Colonic mucosa (tissue), 4 donors: ENCODE measurements at regions not wholly inside any gene's neighbourhood (a gene's known extent, or its start where the extent isn't known, plus 50 kb on each side); places are given as distances from the start of the nearest gene placed in this dataset.
"Not testable (repeated sequence)": the region's sequence is repeated elsewhere in the genome, so short reads cannot be mapped to it uniquely, and the experiment has no call there.

Experiments used
- DNase-seq: peaks from one replicate; pipeline ENCODE4 v3.0.0-alpha.2; 2020
- H3K27ac ChIP-seq: fragments of 200-600 bp; one replicate; pipeline ENCODE4 v1.8.0; 2021
- H3K27me3 ChIP-seq: fragments of 200-600 bp; one replicate; pipeline ENCODE4 v1.8.0; 2021
- H3K36me3 ChIP-seq: fragments of 200-600 bp; one replicate; pipeline ENCODE4 v1.8.0; 2021
- H3K4me1 ChIP-seq: fragments of 200-600 bp; one replicate; pipeline ENCODE4 v1.8.0; 2021; ENCODE audit warnings: mild to moderate bottlenecking
- H3K4me3 ChIP-seq: fragments of 200-600 bp; one replicate; pipeline ENCODE4 v1.8.0; 2021
- H3K9ac ChIP-seq, 2 donors: one replicate each; pipeline ENCODE4 v1.7.0; 2013; ENCODE audit warnings: control low read depth in 2 of 2, low read depth in 2 of 2, low read length in 2 of 2
- H3K9me3 ChIP-seq: fragments of 200-600 bp; one replicate; pipeline ENCODE4 v1.8.0; 2021
- intact Hi-C: fragments of 100-400 bp; cut with DNase I; formaldehyde crosslinking; loops from one replicate; pipeline ENCODE4 v1.14.1; 2022
- TF ChIP-seq, protein P1 (sequence below): fragments of 200-600 bp; IDR thresholded peaks from one replicate; pipeline ENCODE4 v1.8.0; 2022; ENCODE audit warnings: antibody characterized with exemption, mild to moderate bottlenecking
- donor health status: healthy.
- donor health status: DM: no; HTN: no; CAD: no.
- donor health status: DM: no; HTN: no; CAD: no.

DNA sequence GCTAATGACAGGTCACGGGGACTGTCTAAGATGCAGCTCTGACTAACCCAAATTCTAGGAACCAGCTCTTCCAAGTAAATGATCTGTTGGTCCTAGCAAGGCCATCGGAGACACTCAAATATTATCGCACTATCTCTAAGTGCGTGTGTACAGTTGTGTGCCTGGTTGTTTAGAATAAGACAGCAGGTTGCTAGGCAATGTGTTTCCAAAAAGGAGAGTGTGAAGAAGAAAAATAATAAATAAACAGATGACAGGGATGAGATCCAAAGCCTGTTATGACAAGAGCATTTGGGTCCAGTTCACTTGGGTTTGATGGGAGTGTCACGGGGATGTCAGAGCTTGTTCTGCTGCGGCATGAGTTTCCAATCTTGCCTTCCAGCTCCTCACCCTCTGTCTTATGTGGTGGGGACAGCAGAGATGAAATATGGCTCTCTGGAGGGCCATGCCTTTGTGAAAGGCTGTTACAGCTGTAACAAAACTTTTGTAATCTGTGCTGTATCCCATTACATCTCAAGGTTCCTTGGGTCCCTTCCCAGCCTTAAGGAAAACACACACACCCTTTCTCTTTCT lies 127.5 kb upstream of the TNP1 start:
- Histone ChIP-seq H3K9ac (no peak overlapping the region), H3K4me1 (no peaks in the 10 kb centered on the region), H3K27me3 (no peaks in the 10 kb centered on the region), H3K27ac (no peak overlapping the region), H3K9me3 (no peaks in the 10 kb centered on the region), H3K36me3 (no peaks in the 10 kb centered on the region), H3K4me3 (no peak overlapping the region)
- intact Hi-C loops, result no loop called here
- TF ChIP-seq, protein P1, sequence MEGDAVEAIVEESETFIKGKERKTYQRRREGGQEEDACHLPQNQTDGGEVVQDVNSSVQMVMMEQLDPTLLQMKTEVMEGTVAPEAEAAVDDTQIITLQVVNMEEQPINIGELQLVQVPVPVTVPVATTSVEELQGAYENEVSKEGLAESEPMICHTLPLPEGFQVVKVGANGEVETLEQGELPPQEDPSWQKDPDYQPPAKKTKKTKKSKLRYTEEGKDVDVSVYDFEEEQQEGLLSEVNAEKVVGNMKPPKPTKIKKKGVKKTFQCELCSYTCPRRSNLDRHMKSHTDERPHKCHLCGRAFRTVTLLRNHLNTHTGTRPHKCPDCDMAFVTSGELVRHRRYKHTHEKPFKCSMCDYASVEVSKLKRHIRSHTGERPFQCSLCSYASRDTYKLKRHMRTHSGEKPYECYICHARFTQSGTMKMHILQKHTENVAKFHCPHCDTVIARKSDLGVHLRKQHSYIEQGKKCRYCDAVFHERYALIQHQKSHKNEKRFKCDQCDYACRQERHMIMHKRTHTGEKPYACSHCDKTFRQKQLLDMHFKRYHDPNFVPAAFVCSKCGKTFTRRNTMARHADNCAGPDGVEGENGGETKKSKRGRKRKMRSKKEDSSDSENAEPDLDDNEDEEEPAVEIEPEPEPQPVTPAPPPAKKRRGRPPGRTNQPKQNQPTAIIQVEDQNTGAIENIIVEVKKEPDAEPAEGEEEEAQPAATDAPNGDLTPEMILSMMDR, result no peak
- DNase-seq, result no peak

DNA sequence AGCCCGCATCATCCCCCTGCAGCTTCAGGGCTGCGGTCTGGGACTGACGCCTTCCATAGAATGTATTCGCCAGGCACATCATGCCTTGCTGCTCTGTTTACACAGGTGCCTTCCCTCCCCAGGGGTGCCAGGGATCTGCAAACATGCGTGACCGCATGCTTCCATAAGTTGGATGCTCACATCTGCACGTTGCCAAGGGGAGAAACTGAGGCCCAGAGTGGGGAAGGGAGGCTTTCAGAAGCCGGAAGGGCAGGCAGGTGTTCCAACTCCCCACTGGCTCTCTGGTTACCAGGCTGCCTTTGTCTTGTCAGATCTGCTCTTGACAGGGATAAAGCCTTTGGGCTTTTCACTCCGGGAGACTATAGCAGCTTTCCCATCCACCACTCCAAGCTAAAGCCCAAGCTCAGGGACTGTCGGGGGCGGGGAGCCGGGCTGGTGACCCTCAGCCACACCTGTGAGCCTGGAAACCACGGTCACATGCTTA lies 125.8 kb upstream of the TNP1 start:
- DNase-seq, result no peak
- H3K27ac ChIP-seq, result no peak overlapping the region

DNA sequence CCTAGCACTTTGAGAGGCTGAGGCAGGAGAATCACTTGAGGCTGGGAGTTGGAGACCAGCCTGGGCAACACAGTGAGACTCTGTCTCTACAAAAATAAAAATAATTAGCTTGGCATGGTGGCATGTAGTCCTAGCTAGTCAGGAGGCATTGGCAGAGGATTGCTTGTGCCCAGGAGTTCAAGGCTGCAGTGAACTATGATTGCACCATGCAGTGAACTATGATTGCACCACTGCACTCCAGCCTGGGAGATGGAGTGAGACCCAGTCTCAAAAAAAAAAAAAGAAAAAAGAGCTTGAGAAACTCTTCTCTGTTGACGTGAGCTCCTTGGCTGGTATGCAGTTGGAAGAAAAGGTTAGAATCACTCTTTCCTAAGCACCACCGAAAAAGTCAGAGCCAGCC lies 125.1 kb upstream of the TNP1 start:
- Histone ChIP-seq H3K4me1 (no peaks in the 10 kb centered on the region), H3K27me3 (no peaks in the 10 kb centered on the region), H3K36me3 (no peaks in the 10 kb centered on the region), H3K9ac (no peak overlapping the region), H3K9me3 (no peaks in the 10 kb centered on the region), H3K4me3 (no peak overlapping the region), H3K27ac (no peak overlapping the region)
- no peak for DNase-seq
- intact Hi-C loops, result no loop called here
- TF ChIP-seq, protein P1, result no peak

More for the DNA sequence above, 125.8 kb upstream of the TNP1 start:
- Histone ChIP-seq H3K36me3 (no peaks in the 10 kb centered on the region), H3K27me3 (no peaks in the 10 kb centered on the region), H3K4me1 (no peaks in the 10 kb centered on the region), H3K9me3 (no peaks in the 10 kb centered on the region), H3K9ac (no peak overlapping the region), H3K4me3 (no peak overlapping the region)
- TF ChIP-seq, protein P1, result no peak
- intact Hi-C loops, result no loop called here

DNA sequence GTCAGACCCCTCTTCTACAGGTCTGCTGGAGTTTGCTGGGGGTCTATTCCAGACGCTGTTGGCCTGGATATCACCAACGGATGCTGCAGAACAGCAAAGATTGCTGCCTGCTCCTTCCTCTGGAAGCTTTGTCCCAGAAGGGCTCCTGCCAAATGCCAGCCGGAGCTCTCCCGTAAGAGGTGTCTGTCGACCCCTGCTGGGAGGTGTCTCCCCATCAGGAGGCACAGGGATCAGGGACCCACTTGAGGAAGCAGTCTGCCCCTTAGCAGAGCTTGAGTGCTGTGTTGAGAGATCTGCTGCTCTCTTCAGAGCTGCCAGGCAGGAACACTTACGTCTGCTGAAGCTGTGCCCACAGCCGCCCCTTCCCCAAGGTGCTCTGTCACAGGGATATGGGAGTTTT lies 122.1 kb upstream of the TNP1 start:
- H3K27ac ChIP-seq, H3K9me3 ChIP-seq, H3K4me1 ChIP-seq, intact Hi-C loops, H3K4me3 ChIP-seq, DNase-seq, H3K27me3 ChIP-seq, H3K36me3 ChIP-seq, H3K9ac ChIP-seq: not testable (repeated sequence)

DNA sequence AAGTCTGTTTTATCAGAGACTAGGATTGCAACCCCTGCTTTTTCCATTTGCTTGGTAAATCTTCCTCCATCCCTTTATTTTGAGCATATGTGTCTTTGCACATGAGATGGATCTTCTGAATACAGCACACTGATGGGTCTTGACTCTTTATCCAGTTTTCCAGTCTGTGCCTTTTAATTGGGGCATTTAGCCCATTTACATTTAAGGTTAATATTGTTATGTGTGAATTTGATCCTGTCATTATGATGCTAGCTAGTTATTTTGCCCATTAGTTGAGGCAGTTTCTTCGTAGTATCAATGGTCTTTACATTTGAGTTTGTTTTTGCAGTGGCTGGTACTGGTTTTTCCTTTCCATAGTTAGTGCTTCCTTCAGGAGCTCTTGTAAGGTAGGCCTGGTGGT lies 120.6 kb upstream of the TNP1 start:
- H3K36me3 ChIP-seq, H3K9ac ChIP-seq, H3K4me3 ChIP-seq, H3K9me3 ChIP-seq, DNase-seq, H3K4me1 ChIP-seq, H3K27ac ChIP-seq, H3K27me3 ChIP-seq, intact Hi-C loops: not testable (repeated sequence)

DNA sequence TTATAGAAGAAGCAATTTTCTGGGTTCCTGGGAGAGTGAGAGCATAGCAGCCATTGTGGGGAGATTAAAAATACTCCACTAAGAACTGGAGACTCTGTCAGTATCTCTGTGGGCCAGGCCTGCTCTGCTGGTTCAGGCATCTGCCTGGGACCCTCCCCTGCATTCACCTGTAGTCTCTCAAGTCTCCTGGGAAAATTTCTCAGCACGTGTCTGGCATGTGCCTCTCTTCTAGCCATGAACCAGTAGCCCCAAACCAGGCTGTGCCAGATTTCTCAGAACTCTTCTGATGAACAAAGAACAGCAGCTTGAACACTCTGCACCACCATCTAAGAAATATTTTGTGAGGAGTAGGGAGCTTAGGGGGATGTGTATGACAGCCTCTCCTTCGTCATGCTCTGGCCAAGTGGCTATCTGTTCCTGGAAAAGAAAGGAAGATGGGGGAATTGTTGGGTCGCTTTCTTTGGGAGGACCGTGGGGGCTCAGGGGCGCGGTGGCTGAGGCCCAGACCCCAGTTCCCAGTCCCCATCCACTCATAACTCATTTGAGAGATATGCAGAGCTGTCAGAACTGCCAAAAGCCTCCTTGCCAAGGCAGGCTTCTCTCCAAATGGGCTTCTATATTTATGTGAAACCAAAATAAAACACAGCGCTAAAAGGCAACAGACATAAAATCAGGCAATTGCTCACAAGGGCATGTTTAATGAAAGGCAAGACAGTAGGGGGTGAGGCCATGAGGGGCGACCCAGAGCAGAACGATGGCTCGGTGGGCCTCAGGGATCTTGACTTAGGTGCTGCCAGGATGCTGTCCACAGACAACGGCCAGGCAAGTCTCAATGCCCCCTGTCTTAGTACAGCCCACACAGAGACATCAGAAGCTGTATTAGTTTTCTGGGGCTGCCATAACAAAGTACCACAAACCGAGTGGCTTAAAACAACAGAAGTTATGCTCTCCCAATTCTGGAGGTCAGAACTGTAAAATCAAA lies 114.7 kb upstream of the TNP1 start:
- no peaks in the 10 kb centered on the region for H3K36me3 ChIP-seq
- peak; percentile 29 for DNase-seq
- peak overlapping the region in 1 of 2 donors; percentile 12 for H3K9ac ChIP-seq
- H3K4me3 ChIP-seq, result no peak overlapping the region
- TF ChIP-seq, protein P1, result no peak
- peak overlapping the region; percentile 9 for H3K27ac ChIP-seq
- intact Hi-C loops, result no loop called here
- H3K27me3 ChIP-seq, result no peaks in the 10 kb centered on the region
- no peaks in the 10 kb centered on the region for H3K9me3 ChIP-seq
- no peaks in the 10 kb centered on the region for H3K4me1 ChIP-seq
